Lower lobe of right lung (tissue), 2 donors: ENCODE measurements at regions not wholly inside any gene's neighbourhood (a gene's known extent, or its start where the extent isn't known, plus 50 kb on each side); places are given as distances from the start of the nearest gene placed in this dataset.
"Not testable (repeated sequence)": the region's sequence is repeated elsewhere in the genome, so short reads cannot be mapped to it uniquely, and the experiment has no call there.

ENCODE experiments used
- ATAC-seq, 2 donors: fragments of 200-7000 bp; cut with Tn5 transposase; one replicate each; pipeline ENCODE4 v1.9.1; 2020 to 2022; ENCODE audit warnings: mild to moderate bottlenecking in 2 of 2, moderate library complexity in 2 of 2
- DNase-seq: peaks from one replicate; pipeline ENCODE4 v3.0.0-alpha.2; 2020
- H3K27ac ChIP-seq: fragments of 200-600 bp; one replicate; pipeline ENCODE4 v1.8.0; 2022
- H3K27me3 ChIP-seq: fragments of 200-600 bp; one replicate; pipeline ENCODE4 v1.8.0; 2022; ENCODE audit warnings: low read depth
- H3K36me3 ChIP-seq: fragments of 200-600 bp; one replicate; pipeline ENCODE4 v1.8.0; 2022; ENCODE audit warnings: mild to moderate bottlenecking
- H3K4me1 ChIP-seq: fragments of 200-600 bp; one replicate; pipeline ENCODE4 v1.8.0; 2022
- H3K4me3 ChIP-seq: fragments of 200-600 bp; one replicate; pipeline ENCODE4 v1.8.0; 2022; ENCODE audit warnings: mild to moderate bottlenecking
- H3K9me3 ChIP-seq: fragments of 200-600 bp; one replicate; pipeline ENCODE4 v1.8.0; 2022
- CTCF ChIP-seq: fragments of 200-600 bp; IDR thresholded peaks from one replicate; pipeline ENCODE4 v1.8.0; 2022; ENCODE audit warnings: antibody characterized with exemption, mild to moderate bottlenecking
- intact Hi-C: fragments of 100-400 bp; cut with DNase I; formaldehyde crosslinking; loops from one replicate; pipeline ENCODE4 v1.11.0; 2022
- donor health status: DM: no; HTN: yes; CAD: no; lungs with severe emphysema.

DNA sequence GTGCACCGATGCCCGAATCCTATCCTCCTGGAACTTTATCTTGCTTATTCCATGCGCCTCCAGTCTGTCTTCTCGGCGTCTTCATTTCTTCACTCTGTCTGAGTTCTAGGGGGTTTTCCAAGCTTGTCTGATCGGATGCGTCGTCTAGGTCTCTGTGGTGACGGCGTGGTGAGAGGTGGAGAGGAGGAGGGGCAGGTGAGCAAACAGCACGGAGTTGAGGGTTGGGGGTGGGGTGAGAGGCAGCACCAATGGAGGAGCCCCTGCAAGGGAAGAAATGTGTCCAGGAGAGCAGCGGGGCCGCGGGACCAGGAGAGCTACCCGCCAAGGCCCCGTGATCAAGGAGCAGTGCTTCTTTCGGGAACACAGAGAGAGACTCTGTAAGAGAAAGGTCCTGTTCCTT is 131.3 kb upstream of the TWIST2 start:
- ATAC-seq = peak in 1 of 2 donors; percentile 30
- Histone ChIP-seq H3K27me3 (no peaks in the 10 kb centered on the region), H3K4me3 (no peak overlapping the region), H3K4me1 (no peaks in the 10 kb centered on the region), H3K27ac (no peak overlapping the region), H3K36me3 (no peaks in the 10 kb centered on the region), H3K9me3 (no peaks in the 10 kb centered on the region)
- no peak for DNase-seq
- intact Hi-C loops = no loop called here
- TF ChIP-seq CTCF = no peak

DNA sequence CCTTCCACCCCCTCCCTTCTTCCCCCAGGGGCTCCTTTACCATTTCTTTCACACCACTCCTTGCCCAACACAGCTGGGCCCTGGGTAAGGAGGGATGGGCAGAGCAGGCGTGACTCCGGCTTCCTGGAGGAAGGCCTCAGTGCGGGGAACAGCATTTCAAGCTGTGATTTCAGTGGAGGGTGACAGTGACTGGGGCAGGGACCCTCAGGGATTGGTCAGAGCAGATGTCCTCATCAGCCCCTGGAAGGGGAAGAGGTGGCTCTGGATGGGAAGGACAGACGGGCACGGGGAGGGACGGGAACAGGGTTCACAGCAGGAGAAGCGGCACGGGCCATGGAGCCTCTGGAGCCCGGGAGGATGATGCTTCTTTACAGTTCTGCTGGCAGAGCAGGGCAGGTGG is 130.8 kb upstream of the TWIST2 start:
- ATAC-seq (no peak), DNase-seq (no peak)
- no peak overlapping the region for H3K27ac ChIP-seq
- no peaks in the 10 kb centered on the region for H3K9me3 ChIP-seq
- H3K4me1 ChIP-seq = no peaks in the 10 kb centered on the region
- no peaks in the 10 kb centered on the region for H3K27me3 ChIP-seq
- H3K36me3 ChIP-seq = no peaks in the 10 kb centered on the region
- H3K4me3 ChIP-seq = no peak overlapping the region
- intact Hi-C loops = no loop called here
- TF ChIP-seq CTCF = no peak

- intact Hi-C loops = no loop called here
- H3K9me3 ChIP-seq = no peaks in the 10 kb centered on the region
- H3K27ac ChIP-seq = no peak overlapping the region
- H3K36me3 ChIP-seq = no peaks in the 10 kb centered on the region
- no peaks in the 10 kb centered on the region for H3K4me1 ChIP-seq
- no peak overlapping the region for H3K4me3 ChIP-seq
- TF ChIP-seq CTCF = no peak
- DNase-seq (no peak), ATAC-seq (no peak)
- H3K27me3 ChIP-seq = no peaks in the 10 kb centered on the region
Measured at GRCh38 chr2:238719641-238720040, 128.2 kb upstream of the TWIST2 start.

DNA sequence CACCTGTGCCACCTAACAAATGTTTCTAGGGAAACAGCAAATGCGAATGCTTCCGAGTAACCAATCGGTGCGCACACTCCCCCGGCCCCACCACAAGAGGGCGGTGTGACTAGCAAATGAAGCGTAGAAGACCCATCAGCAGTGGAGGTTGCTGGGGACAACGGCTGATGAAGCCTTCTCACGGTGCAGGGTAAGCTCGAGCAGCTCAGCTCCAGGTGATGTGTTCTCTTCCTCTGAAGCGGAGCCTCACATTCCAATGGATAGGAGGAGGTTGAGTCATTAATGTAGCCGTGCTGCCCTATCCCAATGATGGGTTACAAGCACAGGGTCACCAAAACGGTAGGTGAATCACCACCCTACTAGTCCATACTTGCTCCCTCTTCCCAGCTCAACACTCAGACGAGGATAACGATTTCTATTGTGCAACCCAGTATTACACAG is 127.6 kb upstream of the TWIST2 start:
- Histone ChIP-seq H3K36me3 (no peaks in the 10 kb centered on the region), H3K4me3 (no peak overlapping the region), H3K27me3 (no peaks in the 10 kb centered on the region), H3K4me1 (no peaks in the 10 kb centered on the region), H3K9me3 (no peaks in the 10 kb centered on the region), H3K27ac (no peak overlapping the region)
- intact Hi-C loops = no loop called here
- peak; percentile 89 to 93 for ATAC-seq
- TF ChIP-seq CTCF = peak; percentile 79
- DNase-seq = peak; percentile 69

GRCh38 chr2:238722181-238722580 is 125.7 kb upstream of the TWIST2 start:
- no peaks in the 10 kb centered on the region for H3K9me3 ChIP-seq
- no peaks in the 10 kb centered on the region for H3K27me3 ChIP-seq
- H3K27ac ChIP-seq = no peak overlapping the region
- no peak overlapping the region for H3K4me3 ChIP-seq
- ATAC-seq (no peak), DNase-seq (no peak)
- H3K4me1 ChIP-seq = no peaks in the 10 kb centered on the region
- intact Hi-C loops = no loop called here
- no peak for TF ChIP-seq CTCF
- no peaks in the 10 kb centered on the region for H3K36me3 ChIP-seq

DNA sequence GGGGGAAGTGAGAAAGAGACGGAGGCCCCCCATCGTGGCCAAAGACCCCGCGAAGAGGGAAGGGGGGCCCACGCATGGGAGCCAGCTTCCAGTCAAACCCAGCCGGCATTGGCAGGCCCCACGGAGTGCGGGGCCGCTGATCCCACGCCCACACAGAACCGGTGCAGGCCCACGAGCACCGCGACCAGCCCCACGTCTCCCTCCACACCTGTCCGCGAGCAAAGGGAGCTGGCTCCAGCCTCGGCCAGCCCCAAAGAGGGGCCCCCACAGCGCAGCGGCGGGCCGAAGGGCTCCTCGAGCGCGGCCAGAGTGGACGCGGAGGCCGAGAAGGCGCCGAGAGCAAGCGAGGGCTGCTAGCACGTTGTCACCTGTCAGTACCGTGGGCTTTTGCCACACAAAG is 125.0 kb upstream of the TWIST2 start:
- Histone ChIP-seq H3K4me1 (peaks cover 3% of the 10 kb centered on the region), H3K9me3 (no peaks in the 10 kb centered on the region), H3K4me3 (no peak overlapping the region), H3K27me3 (no peaks in the 10 kb centered on the region), H3K27ac (no peak overlapping the region), H3K36me3 (no peaks in the 10 kb centered on the region)
- TF ChIP-seq CTCF = no peak
- ATAC-seq (no peak), DNase-seq (no peak)
- intact Hi-C loops = no loop called here

DNA sequence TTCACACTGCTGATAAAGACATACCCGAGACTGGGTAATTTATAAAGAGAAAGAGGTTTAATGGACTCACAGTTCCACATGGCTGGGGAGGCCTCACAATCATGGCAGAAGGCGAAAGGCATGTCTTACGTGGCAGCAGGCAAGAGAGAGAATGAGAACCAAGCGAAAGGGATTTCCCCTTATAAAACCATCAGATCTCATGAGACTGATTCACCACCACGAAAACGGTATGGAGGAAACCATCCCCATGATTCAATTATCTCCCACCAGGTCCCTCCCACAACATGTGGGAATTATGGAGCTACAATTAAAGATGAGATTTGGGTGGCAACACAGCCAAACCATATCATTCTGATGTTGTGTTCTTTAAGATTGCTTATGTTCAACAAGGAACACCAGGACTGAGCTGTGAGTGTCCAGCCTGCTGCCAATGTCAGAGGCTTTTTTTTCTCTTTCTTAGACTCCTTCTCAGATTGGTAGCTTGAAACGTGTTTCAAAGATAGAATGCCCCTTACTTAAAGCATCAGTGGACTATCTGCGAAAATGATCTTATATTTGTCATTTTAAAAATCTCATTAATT is 124.1 kb upstream of the TWIST2 start:
- H3K36me3 ChIP-seq, H3K27me3 ChIP-seq, intact Hi-C loops, H3K27ac ChIP-seq, DNase-seq, H3K4me3 ChIP-seq, H3K9me3 ChIP-seq, ATAC-seq: not testable (repeated sequence)
- peaks cover 12% of the 10 kb centered on the region for H3K4me1 ChIP-seq
